Effector memory CD4-positive, alpha-beta T cell (primary cell): ENCODE measurements at regions not wholly inside any gene's neighbourhood (a gene's known extent, or its start where the extent isn't known, plus 50 kb on each side); places are given as distances from the start of the nearest gene placed in this dataset.

Source experiments
- DNase-seq, 3 donors: peaks; one replicate each; pipeline ENCODE4 v3.0.0-alpha.2; 2020
- H3K27ac ChIP-seq: 2 replicates; pipeline ENCODE4 v1.7.0; 2013; ENCODE audit warnings: mild to moderate bottlenecking, low read length, moderate library complexity; ENCODE audit not compliant: insufficient read depth, poor library complexity, severe bottlenecking
- H3K27me3 ChIP-seq: replicated peaks from 2 replicates; pipeline ENCODE4 v1.7.0; 2013; ENCODE audit warnings: mild to moderate bottlenecking, low read length; ENCODE audit not compliant: insufficient read depth, control insufficient read depth, poor library complexity, severe bottlenecking
- H3K36me3 ChIP-seq: 2 replicates; pipeline ENCODE4 v1.7.0; 2013; ENCODE audit warnings: mild to moderate bottlenecking, low read length, moderate library complexity; ENCODE audit not compliant: control insufficient read depth, insufficient read depth
- H3K4me1 ChIP-seq: 2 replicates; pipeline ENCODE4 v1.7.0; 2013; ENCODE audit warnings: low read length, mild to moderate bottlenecking; ENCODE audit not compliant: control insufficient read depth, insufficient read depth, poor library complexity, severe bottlenecking
- H3K4me3 ChIP-seq: 2 replicates; pipeline ENCODE4 v1.7.0; 2013; ENCODE audit warnings: low read length, low read depth, mild to moderate bottlenecking; ENCODE audit not compliant: insufficient read depth, poor library complexity, severe bottlenecking
- H3K9me3 ChIP-seq: 2 replicates; pipeline ENCODE4 v1.7.0; 2013; ENCODE audit warnings: mild to moderate bottlenecking, low read length, moderate library complexity; ENCODE audit not compliant: control insufficient read depth

DNA sequence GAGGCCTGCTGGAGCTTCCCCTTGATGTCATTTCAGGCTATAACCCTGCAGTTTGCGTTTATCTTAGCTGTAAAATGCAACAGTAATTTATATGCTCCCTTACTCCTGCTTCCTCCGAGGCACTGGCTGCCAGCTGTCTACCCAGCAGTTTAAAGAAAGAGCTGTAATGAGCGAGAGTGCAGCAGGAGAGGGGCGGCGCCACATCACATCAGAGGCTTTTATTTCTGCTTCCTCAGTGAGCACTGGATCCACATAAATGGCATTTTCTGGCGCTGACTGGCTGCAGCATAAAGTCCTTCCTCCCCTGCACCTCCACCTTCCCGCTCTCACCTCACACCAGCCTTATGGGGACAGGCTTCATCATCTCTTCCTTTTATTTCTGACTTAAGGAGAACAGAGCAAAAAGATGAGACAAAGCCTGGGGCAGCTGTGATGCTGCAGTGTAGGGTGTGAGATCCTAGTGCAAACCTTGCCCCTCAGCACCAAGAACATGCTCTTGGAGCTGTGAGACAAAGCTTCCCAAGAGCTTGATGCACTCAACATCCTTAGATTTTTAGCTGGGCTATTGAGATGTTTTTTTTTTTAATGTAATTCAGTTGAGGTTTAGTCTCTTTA, 829.6 kb upstream of the ZNF608 start:
- no peak overlapping the region for H3K27ac ChIP-seq
- H3K36me3 ChIP-seq, result no peaks in the 10 kb centered on the region
- H3K4me1 ChIP-seq, result no peaks in the 10 kb centered on the region
- no peaks in the 10 kb centered on the region for H3K27me3 ChIP-seq
- no peak for DNase-seq
- H3K4me3 ChIP-seq, result no peak overlapping the region
- no peaks in the 10 kb centered on the region for H3K9me3 ChIP-seq

- Histone ChIP-seq H3K27me3 (no peaks in the 10 kb centered on the region), H3K4me3 (no peak overlapping the region), H3K36me3 (no peaks in the 10 kb centered on the region), H3K9me3 (no peaks in the 10 kb centered on the region), H3K27ac (no peak overlapping the region), H3K4me1 (no peaks in the 10 kb centered on the region)
- DNase-seq, result no peak
These were observed 830.4 kb upstream of the ZNF608 start for GRCh38 chr5:125576822-125577221.

DNA sequence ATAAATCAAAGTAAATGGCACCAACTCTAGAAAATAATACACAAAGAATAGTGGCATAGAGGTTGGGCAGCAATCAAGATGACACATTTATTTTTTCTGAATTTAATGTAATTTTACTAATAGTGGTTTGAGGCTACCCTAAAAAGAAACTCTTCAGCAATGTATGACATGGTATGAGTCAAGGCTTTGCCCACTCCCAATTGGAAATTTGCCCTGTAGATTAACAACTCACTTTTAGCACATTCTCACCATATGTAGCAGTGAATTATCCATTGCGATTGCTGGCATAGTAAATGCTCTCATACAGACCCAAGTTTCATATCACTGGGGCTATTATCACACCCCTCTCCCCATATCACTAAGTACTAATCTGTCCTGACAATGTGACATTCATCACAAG, 832.1 kb upstream of the ZNF608 start:
- Histone ChIP-seq H3K4me3 (no peak overlapping the region), H3K9me3 (no peaks in the 10 kb centered on the region), H3K36me3 (no peaks in the 10 kb centered on the region), H3K27me3 (no peaks in the 10 kb centered on the region), H3K27ac (no peak overlapping the region), H3K4me1 (no peaks in the 10 kb centered on the region)
- no peak for DNase-seq

- H3K4me1 ChIP-seq, result no peaks in the 10 kb centered on the region
- H3K9me3 ChIP-seq, result no peaks in the 10 kb centered on the region
- no peak overlapping the region for H3K27ac ChIP-seq
- DNase-seq, result no peak
- H3K36me3 ChIP-seq, result no peaks in the 10 kb centered on the region
- H3K4me3 ChIP-seq, result no peak overlapping the region
- H3K27me3 ChIP-seq, result no peaks in the 10 kb centered on the region
These were observed 832.7 kb upstream of the ZNF608 start for GRCh38 chr5:125579182-125579581.

DNA sequence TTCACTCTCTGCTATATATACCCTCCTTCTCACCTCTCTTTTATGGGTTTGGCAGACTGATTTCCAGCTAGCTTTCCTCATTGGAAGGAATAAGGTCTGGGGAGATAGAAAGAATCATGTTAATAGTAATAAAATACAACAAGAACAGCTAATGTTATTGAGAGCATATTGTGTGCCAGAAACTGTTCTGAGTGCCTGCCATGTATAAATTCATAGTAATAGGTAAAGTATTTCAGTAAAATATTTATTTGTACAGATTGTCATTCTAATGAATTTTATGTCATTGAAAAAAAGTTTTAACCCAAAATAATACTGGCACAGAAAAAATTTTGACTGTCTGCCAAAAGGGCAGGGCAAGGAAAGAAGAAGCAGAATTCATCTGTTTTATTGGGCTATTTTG, 834.9 kb upstream of the ZNF608 start:
- H3K27me3 ChIP-seq, result no peaks in the 10 kb centered on the region

DNA sequence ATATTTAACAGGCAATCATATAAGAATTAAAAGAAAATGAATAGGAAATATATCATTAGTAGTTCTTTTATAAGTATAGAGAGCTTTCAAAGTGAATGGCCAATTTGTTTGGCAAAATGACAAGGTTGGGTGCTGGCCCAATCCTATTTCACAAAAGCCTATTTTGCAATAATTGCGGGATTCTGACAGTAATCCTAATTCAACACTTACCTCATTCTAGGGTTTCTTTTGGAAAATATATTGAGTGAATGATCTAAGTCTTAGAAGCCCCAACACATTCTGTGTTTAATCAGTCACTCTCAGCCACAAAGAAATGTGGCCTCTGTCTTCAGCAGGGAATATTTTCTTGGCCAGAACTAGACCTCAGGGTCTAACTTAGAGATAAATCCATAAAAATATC, 835.9 kb upstream of the ZNF608 start:
- Histone ChIP-seq H3K9me3 (no peaks in the 10 kb centered on the region), H3K27ac (no peak overlapping the region), H3K4me1 (no peaks in the 10 kb centered on the region), H3K4me3 (no peak overlapping the region), H3K36me3 (no peaks in the 10 kb centered on the region), H3K27me3 (no peaks in the 10 kb centered on the region)
- no peak for DNase-seq

More for the DNA sequence above, 834.9 kb upstream of the ZNF608 start:
- Histone ChIP-seq H3K36me3 (no peaks in the 10 kb centered on the region), H3K27ac (no peak overlapping the region), H3K9me3 (no peaks in the 10 kb centered on the region), H3K4me3 (no peak overlapping the region), H3K4me1 (no peaks in the 10 kb centered on the region)
- DNase-seq, result no peak

DNA sequence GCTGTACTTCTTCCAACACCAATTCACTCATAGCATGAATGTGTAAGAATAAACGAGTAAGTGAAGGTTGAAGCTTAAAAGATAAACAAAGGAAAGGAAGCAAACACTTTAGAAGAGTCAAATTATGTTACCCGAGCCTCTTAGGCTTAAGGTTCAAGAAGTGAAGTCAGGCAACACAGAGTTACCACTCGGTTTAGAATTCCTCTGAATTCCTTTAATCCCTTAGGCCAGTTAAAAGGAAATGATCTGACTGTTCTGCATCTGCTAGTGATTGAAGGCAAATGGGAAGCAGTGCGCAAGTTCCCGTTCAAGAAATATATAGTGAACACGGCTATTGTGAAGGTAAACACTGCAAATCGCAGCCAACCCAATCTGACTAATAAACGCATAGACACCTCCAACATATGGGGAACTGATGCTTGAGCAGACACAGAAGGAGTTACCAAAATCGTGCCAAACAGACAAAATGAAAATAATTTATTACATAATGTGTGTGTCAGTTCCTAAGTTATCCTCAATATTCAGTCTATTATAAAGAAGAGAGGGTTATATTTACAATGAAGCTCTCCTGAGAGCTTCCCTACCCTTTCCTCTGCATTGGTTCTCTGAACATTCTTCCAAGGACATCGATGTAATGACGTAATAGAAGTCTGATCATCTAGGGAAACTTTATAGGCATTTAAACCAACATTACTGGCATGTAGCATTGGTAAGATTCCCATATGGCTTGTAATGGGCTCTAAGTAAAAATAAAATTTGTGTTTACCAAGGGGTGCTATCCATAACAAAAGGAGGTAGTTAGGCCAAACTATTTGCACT, 837.1 kb upstream of the ZNF608 start:
- Histone ChIP-seq H3K4me3 (no peak overlapping the region), H3K4me1 (no peaks in the 10 kb centered on the region), H3K9me3 (no peaks in the 10 kb centered on the region), H3K27me3 (no peaks in the 10 kb centered on the region), H3K36me3 (no peaks in the 10 kb centered on the region), H3K27ac (no peak overlapping the region)
- DNase-seq, result no peak

DNA sequence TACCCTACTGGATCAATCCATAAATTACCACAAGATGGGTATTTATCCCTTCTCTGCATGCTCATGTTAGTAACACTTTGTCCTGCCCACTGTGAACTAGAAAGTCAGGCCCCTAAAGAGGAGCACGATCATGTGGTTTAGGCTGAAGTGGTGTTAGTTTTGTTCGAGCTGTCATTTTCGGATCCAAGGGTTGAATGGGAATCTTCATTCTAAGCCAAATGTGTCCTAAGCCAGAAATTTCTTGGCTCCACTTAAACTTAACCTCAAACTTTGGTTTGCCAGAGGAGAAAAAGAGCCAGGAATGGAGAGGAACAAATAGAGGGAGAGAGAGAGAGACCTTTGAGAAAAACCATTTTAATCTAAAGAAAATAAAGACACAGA, 837.7 kb upstream of the ZNF608 start:
- Histone ChIP-seq H3K4me3 (no peak overlapping the region), H3K27ac (no peak overlapping the region), H3K4me1 (no peaks in the 10 kb centered on the region), H3K27me3 (no peaks in the 10 kb centered on the region), H3K36me3 (no peaks in the 10 kb centered on the region), H3K9me3 (no peaks in the 10 kb centered on the region)
- DNase-seq, result no peak

DNA sequence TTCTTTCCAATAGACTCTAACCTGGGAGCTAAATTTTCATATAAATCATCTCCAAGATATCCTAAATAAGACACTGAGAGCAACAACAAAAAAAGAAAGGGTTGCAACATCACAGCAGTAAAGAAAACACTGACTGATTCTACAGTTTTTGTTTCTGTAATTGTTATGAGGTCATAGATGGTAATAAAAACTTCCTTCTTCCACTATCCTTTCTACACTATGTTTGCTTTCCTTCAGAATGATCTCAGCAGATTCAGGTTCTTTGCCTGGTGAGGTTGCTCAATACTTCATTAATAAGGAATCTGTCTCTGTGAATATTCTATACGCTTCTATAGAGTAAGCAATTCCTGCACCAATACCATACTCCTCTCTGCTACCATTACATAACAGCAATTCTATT, 835.6 kb upstream of the GRAMD2B start:
- H3K4me1 ChIP-seq, result no peaks in the 10 kb centered on the region
- H3K9me3 ChIP-seq, result no peaks in the 10 kb centered on the region
- H3K36me3 ChIP-seq, result no peaks in the 10 kb centered on the region
- no peak overlapping the region for H3K27ac ChIP-seq
- H3K4me3 ChIP-seq, result no peak overlapping the region
- no peak for DNase-seq
- no peaks in the 10 kb centered on the region for H3K27me3 ChIP-seq

GRCh38 chr5:125592856-125593255, 830.4 kb upstream of the GRAMD2B start:
- Histone ChIP-seq H3K9me3 (no peaks in the 10 kb centered on the region), H3K4me1 (no peaks in the 10 kb centered on the region), H3K4me3 (no peak overlapping the region), H3K36me3 (no peaks in the 10 kb centered on the region), H3K27ac (no peak overlapping the region), H3K27me3 (no peaks in the 10 kb centered on the region)
- no peak for DNase-seq
